WTC11 (cell line): ENCODE measurements at regions not wholly inside any gene's neighbourhood (a gene's known extent, or its start where the extent isn't known, plus 50 kb on each side); places are given as distances from the start of the nearest gene placed in this dataset.

Experiments
- ATAC-seq: fragments of 200-7000 bp; cut with Tn5 transposase; 2 replicates; pipeline ENCODE4 v1.10.0; 2021; ENCODE audit warnings: mild to moderate bottlenecking, moderate library complexity
- CTCF ChIA-PET: fragments of 300-600 bp; sonication (Branson Sonifier 250); formaldehyde crosslinking; loops from one replicate; lab custom pipeline; 2021; ENCODE audit warnings: antibody characterized with exemption; lab: Charles Lee
- POLR2A ChIA-PET: fragments of 350-600 bp; sonication (Branson Sonifier 250); formaldehyde crosslinking; loops from one replicate; lab custom pipeline; 2021; ENCODE audit warnings: antibody characterized with exemption; lab: Charles Lee
- DNase-seq: peaks from one replicate; pipeline ENCODE4 v3.0.0; 2021; ENCODE audit warnings: low spot score
- H3K27ac Mint-ChIP-seq: 2 replicates; pipeline ENCODE4 v1.8.0; 2021; ENCODE audit warnings: mixed read lengths
- H3K27me3 Mint-ChIP-seq: 2 replicates; pipeline ENCODE4 v1.8.0; 2021; ENCODE audit warnings: low read depth, mild to moderate bottlenecking, moderate library complexity, mixed read lengths
- H3K36me3 Mint-ChIP-seq: 2 replicates; pipeline ENCODE4 v1.8.0; 2021; ENCODE audit warnings: mixed read lengths
- H3K4me1 Mint-ChIP-seq: 2 replicates; pipeline ENCODE4 v1.8.0; 2022; ENCODE audit warnings: mixed read lengths
- H3K4me3 Mint-ChIP-seq: 2 replicates; pipeline ENCODE4 v1.8.0; 2021; ENCODE audit warnings: mild to moderate bottlenecking, moderate library complexity, mixed read lengths
- H3K9me3 Mint-ChIP-seq: 2 replicates; pipeline ENCODE4 v1.8.0; 2021; ENCODE audit warnings: mixed read lengths
- ATF1 ChIP-seq: sonication (generic); formaldehyde crosslinking; IDR thresholded peaks from 2 replicates; pipeline ENCODE4 v1.8.1; 2023; ENCODE audit warnings: mild to moderate bottlenecking, moderate library complexity, missing genetic modification reagents
- FOXJ3 ChIP-seq: sonication (generic); formaldehyde crosslinking; IDR thresholded peaks from 2 replicates; pipeline ENCODE4 v1.9.0; 2021; ENCODE audit warnings: missing genetic modification reagents, mild to moderate bottlenecking, borderline replicate concordance
- FOXP1 ChIP-seq: sonication (generic); formaldehyde crosslinking; IDR thresholded peaks from 2 replicates; pipeline ENCODE4 v1.8.0; 2022; ENCODE audit warnings: missing genetic modification reagents, mild to moderate bottlenecking, moderate library complexity, borderline replicate concordance
- JUN ChIP-seq: sonication (generic); formaldehyde crosslinking; IDR thresholded peaks from 2 replicates; pipeline ENCODE4 v1.8.0; 2023; ENCODE audit warnings: mild to moderate bottlenecking, missing genetic modification reagents
- NR2C2 ChIP-seq: sonication (generic); formaldehyde crosslinking; IDR thresholded peaks from 2 replicates; pipeline ENCODE4 v1.8.0; 2022; ENCODE audit warnings: mild to moderate bottlenecking, missing genetic modification reagents
- TEAD4 ChIP-seq: sonication (generic); formaldehyde crosslinking; IDR thresholded peaks from 2 replicates; pipeline ENCODE4 v1.8.0; 2022; ENCODE audit warnings: mild to moderate bottlenecking, missing genetic modification reagents
- ZNF317 ChIP-seq: sonication (generic); formaldehyde crosslinking; IDR thresholded peaks from 2 replicates; pipeline ENCODE4 v1.8.1; 2023; ENCODE audit warnings: low read depth, mild to moderate bottlenecking, moderate library complexity, missing genetic modification reagents, borderline replicate concordance
- ZNF671 ChIP-seq: fragments of 250-450 bp; sonication (Bioruptor Pico); IDR thresholded peaks from 2 replicates; pipeline ENCODE4 v1.8.0; 2021; ENCODE audit warnings: mild to moderate bottlenecking
- TF ChIP-seq, protein P1 (sequence below): sonication (generic); formaldehyde crosslinking; IDR thresholded peaks from 2 replicates; pipeline ENCODE4 v1.8.1; 2023; ENCODE audit warnings: mild to moderate bottlenecking, missing genetic modification reagents
- TF ChIP-seq, protein P2 (sequence below): sonication (generic); formaldehyde crosslinking; IDR thresholded peaks from 2 replicates; pipeline ENCODE4 v1.8.1; 2023; ENCODE audit warnings: mild to moderate bottlenecking, missing genetic modification reagents
- TF ChIP-seq, protein P3 (sequence below): sonication (generic); formaldehyde crosslinking; IDR thresholded peaks from 2 replicates; pipeline ENCODE4 v1.8.1; 2023; ENCODE audit warnings: mild to moderate bottlenecking, moderate library complexity, missing genetic modification reagents
- TF ChIP-seq, protein P4 (sequence below): sonication (generic); formaldehyde crosslinking; IDR thresholded peaks from 2 replicates; pipeline ENCODE4 v1.8.1; 2023; ENCODE audit warnings: mild to moderate bottlenecking, missing genetic modification reagents, moderate library complexity
- TF ChIP-seq, protein P5 (sequence below): fragments of 250-450 bp; sonication (Bioruptor Pico); IDR thresholded peaks from 2 replicates; pipeline ENCODE4 v1.9.0; 2021; ENCODE audit warnings: mild to moderate bottlenecking, borderline replicate concordance
- TF ChIP-seq, protein P6 (sequence below): sonication (generic); formaldehyde crosslinking; IDR thresholded peaks from 2 replicates; pipeline ENCODE4 v1.8.0; 2022; ENCODE audit warnings: mild to moderate bottlenecking, missing genetic modification reagents
- TF ChIP-seq, protein P7 (sequence below): sonication (generic); formaldehyde crosslinking; IDR thresholded peaks from 2 replicates; pipeline ENCODE4 v1.8.0; 2023; ENCODE audit warnings: missing genetic modification reagents, mild to moderate bottlenecking, borderline replicate concordance

DNA sequence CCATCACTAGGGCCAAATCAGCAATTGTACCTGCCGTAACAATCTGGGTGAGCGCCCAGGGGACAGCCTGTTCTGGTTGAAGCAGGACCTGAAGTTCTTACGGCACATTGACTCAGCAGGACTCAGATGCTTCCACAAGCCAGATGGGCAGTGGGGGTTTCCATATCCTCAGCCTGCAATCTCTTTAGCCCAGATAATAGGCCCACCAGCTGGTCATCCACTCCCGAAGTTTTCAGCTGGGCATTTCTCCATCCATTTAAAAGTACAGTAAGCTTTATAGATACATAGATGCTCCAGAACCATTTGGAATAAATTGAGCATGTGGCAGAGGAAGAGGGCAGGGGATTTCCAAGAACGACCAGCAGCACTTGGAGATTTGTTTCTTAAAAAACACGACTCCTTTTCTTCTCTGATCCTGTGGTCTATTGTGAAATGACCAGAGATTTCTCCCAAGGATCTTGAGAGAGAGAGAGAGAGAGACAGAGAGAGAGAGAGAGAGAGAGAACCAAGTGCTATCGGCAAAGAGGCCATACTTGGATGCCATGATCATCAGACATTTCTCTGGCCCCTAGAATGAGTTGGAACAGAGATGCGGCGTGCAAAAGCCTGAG, 74.8 kb upstream of the PLXNC1 start:
- ChIA-PET POLR2A (no interaction called here), CTCF (interaction anchor here (2.4 to 6.7 kb wide), 2 partner anchors 28 to 504 kb away, joined by 17 to 98 read pairs; no protein-coding TSS in a partner anchor)
- Mint-ChIP-seq H3K36me3 (no peaks in the 10 kb centered on the region), H3K4me3 (no peak overlapping the region), H3K9me3 (peaks cover 10% of the 10 kb centered on the region), H3K27ac (no peak overlapping the region), H3K4me1 (peaks cover 17% of the 10 kb centered on the region), H3K27me3 (no peaks in the 10 kb centered on the region)
- no peak for TF ChIP-seq ZNF671
- no peak for TF ChIP-seq FOXJ3 (CRISPR knock-in tag)
- TF ChIP-seq, protein P1, sequence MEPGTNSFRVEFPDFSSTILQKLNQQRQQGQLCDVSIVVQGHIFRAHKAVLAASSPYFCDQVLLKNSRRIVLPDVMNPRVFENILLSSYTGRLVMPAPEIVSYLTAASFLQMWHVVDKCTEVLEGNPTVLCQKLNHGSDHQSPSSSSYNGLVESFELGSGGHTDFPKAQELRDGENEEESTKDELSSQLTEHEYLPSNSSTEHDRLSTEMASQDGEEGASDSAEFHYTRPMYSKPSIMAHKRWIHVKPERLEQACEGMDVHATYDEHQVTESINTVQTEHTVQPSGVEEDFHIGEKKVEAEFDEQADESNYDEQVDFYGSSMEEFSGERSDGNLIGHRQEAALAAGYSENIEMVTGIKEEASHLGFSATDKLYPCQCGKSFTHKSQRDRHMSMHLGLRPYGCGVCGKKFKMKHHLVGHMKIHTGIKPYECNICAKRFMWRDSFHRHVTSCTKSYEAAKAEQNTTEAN (CRISPR knock-in tag): no peak
- TF ChIP-seq FOXP1: no peak
- TF ChIP-seq, protein P2, sequence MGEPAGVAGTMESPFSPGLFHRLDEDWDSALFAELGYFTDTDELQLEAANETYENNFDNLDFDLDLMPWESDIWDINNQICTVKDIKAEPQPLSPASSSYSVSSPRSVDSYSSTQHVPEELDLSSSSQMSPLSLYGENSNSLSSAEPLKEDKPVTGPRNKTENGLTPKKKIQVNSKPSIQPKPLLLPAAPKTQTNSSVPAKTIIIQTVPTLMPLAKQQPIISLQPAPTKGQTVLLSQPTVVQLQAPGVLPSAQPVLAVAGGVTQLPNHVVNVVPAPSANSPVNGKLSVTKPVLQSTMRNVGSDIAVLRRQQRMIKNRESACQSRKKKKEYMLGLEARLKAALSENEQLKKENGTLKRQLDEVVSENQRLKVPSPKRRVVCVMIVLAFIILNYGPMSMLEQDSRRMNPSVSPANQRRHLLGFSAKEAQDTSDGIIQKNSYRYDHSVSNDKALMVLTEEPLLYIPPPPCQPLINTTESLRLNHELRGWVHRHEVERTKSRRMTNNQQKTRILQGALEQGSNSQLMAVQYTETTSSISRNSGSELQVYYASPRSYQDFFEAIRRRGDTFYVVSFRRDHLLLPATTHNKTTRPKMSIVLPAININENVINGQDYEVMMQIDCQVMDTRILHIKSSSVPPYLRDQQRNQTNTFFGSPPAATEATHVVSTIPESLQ: no peak
- TF ChIP-seq, protein P3, sequence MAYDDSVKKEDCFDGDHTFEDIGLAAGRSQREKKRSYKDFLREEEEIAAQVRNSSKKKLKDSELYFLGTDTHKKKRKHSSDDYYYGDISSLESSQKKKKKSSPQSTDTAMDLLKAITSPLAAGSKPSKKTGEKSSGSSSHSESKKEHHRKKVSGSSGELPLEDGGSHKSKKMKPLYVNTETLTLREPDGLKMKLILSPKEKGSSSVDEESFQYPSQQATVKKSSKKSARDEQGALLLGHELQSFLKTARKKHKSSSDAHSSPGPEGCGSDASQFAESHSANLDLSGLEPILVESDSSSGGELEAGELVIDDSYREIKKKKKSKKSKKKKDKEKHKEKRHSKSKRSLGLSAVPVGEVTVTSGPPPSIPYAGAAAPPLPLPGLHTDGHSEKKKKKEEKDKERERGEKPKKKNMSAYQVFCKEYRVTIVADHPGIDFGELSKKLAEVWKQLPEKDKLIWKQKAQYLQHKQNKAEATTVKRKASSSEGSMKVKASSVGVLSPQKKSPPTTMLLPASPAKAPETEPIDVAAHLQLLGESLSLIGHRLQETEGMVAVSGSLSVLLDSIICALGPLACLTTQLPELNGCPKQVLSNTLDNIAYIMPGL: no peak
- ATAC-seq (no peak), DNase-seq (no peak)

DNA sequence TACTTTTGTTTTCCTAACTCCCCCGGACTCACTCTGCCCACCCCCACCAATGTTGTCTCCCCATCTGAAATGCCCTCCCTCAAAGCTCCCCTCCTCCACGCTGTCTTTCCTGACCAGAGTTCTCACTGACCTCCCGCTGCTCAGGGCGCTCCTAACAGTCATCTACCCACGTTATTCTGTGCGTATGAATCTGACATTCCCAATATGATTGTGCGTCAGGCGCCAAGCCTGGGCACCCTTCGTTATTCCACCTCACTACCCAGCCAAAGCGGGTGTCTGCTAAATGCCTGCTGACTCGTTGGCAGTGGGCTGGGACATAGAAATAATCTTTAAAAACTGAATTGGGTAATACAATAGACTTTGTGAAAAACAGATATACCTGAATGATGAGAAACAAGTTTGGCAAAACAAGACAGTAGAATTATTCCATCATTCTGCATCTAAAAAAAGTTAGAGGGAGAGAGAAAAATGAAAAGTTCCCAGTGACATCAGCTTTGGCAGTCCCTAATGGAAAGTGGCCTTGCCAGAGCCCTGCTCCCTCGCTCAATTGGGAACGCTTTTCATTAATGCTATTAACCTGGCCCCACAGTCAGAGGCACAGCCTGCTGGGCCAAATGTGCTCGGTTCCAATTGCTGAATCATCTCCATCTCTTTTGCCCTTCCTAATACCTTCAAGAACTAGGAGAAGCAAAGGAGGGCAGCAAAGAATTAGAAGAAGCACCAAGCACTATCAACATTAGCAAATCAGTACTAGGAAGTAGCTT, 74.0 kb upstream of the PLXNC1 start:
- ChIA-PET POLR2A (interaction anchor here (0.6 to 1.1 kb wide), 6 partner anchors 46 to 507 kb away, joined by 3 to 8 read pairs (median 4); partner anchors contain the start of gene CRADD), CTCF (interaction anchor here (0.5 to 6.7 kb wide), 44 partner anchors 9 to 1186 kb away, joined by 3 to 98 read pairs (median 4); partner anchors contain the start of genes CRADD and SOCS2)
- Mint-ChIP-seq H3K4me3 (no peak overlapping the region), H3K36me3 (no peaks in the 10 kb centered on the region), H3K27ac (no peak overlapping the region), H3K9me3 (peaks cover 3% of the 10 kb centered on the region; the same call in 1 of the 2 replicates), H3K4me1 (peaks cover 17% of the 10 kb centered on the region), H3K27me3 (no peaks in the 10 kb centered on the region)
- ATAC-seq: no peak
- no peak for DNase-seq
- TF ChIP-seq, protein P4, sequence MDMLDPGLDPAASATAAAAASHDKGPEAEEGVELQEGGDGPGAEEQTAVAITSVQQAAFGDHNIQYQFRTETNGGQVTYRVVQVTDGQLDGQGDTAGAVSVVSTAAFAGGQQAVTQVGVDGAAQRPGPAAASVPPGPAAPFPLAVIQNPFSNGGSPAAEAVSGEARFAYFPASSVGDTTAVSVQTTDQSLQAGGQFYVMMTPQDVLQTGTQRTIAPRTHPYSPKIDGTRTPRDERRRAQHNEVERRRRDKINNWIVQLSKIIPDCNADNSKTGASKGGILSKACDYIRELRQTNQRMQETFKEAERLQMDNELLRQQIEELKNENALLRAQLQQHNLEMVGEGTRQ (CRISPR knock-in tag): no peak
- TF ChIP-seq, protein P5, sequence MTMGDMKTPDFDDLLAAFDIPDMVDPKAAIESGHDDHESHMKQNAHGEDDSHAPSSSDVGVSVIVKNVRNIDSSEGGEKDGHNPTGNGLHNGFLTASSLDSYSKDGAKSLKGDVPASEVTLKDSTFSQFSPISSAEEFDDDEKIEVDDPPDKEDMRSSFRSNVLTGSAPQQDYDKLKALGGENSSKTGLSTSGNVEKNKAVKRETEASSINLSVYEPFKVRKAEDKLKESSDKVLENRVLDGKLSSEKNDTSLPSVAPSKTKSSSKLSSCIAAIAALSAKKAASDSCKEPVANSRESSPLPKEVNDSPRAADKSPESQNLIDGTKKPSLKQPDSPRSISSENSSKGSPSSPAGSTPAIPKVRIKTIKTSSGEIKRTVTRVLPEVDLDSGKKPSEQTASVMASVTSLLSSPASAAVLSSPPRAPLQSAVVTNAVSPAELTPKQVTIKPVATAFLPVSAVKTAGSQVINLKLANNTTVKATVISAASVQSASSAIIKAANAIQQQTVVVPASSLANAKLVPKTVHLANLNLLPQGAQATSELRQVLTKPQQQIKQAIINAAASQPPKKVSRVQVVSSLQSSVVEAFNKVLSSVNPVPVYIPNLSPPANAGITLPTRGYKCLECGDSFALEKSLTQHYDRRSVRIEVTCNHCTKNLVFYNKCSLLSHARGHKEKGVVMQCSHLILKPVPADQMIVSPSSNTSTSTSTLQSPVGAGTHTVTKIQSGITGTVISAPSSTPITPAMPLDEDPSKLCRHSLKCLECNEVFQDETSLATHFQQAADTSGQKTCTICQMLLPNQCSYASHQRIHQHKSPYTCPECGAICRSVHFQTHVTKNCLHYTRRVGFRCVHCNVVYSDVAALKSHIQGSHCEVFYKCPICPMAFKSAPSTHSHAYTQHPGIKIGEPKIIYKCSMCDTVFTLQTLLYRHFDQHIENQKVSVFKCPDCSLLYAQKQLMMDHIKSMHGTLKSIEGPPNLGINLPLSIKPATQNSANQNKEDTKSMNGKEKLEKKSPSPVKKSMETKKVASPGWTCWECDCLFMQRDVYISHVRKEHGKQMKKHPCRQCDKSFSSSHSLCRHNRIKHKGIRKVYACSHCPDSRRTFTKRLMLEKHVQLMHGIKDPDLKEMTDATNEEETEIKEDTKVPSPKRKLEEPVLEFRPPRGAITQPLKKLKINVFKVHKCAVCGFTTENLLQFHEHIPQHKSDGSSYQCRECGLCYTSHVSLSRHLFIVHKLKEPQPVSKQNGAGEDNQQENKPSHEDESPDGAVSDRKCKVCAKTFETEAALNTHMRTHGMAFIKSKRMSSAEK: no peak
- TF ChIP-seq TEAD4 (CRISPR knock-in tag) (no peak), ZNF317 (CRISPR knock-in tag) (no peak), JUN (no peak), ATF1 (no peak), NR2C2 (CRISPR knock-in tag) (no peak)
- TF ChIP-seq, protein P6, sequence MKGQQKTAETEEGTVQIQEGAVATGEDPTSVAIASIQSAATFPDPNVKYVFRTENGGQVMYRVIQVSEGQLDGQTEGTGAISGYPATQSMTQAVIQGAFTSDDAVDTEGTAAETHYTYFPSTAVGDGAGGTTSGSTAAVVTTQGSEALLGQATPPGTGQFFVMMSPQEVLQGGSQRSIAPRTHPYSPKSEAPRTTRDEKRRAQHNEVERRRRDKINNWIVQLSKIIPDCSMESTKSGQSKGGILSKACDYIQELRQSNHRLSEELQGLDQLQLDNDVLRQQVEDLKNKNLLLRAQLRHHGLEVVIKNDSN (CRISPR knock-in tag): no peak
- TF ChIP-seq, protein P7, sequence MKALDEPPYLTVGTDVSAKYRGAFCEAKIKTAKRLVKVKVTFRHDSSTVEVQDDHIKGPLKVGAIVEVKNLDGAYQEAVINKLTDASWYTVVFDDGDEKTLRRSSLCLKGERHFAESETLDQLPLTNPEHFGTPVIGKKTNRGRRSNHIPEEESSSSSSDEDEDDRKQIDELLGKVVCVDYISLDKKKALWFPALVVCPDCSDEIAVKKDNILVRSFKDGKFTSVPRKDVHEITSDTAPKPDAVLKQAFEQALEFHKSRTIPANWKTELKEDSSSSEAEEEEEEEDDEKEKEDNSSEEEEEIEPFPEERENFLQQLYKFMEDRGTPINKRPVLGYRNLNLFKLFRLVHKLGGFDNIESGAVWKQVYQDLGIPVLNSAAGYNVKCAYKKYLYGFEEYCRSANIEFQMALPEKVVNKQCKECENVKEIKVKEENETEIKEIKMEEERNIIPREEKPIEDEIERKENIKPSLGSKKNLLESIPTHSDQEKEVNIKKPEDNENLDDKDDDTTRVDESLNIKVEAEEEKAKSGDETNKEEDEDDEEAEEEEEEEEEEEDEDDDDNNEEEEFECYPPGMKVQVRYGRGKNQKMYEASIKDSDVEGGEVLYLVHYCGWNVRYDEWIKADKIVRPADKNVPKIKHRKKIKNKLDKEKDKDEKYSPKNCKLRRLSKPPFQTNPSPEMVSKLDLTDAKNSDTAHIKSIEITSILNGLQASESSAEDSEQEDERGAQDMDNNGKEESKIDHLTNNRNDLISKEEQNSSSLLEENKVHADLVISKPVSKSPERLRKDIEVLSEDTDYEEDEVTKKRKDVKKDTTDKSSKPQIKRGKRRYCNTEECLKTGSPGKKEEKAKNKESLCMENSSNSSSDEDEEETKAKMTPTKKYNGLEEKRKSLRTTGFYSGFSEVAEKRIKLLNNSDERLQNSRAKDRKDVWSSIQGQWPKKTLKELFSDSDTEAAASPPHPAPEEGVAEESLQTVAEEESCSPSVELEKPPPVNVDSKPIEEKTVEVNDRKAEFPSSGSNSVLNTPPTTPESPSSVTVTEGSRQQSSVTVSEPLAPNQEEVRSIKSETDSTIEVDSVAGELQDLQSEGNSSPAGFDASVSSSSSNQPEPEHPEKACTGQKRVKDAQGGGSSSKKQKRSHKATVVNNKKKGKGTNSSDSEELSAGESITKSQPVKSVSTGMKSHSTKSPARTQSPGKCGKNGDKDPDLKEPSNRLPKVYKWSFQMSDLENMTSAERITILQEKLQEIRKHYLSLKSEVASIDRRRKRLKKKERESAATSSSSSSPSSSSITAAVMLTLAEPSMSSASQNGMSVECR (CRISPR knock-in tag): no peak
